CD14-positive monocyte (primary cell): ENCODE measurements at regions not wholly inside any gene's neighbourhood (a gene's known extent, or its start where the extent isn't known, plus 50 kb on each side); places are given as distances from the start of the nearest gene placed in this dataset.
A peak's percentile ranks its signal among the peaks of the same experiment; 100 is the strongest.

Experiments
- DNase-seq, 3 donors: peaks; one replicate each; pipeline ENCODE4 v3.0.0-alpha.2; 2011 to 2022
- H2AFZ ChIP-seq: 2 replicates; pipeline ENCODE4 v1.6.0; 2012; ENCODE audit warnings: mild to moderate bottlenecking, low read depth, low read length, inconsistent platforms; ENCODE audit not compliant: insufficient read depth, poor library complexity, severe bottlenecking
- H3K27ac ChIP-seq, 2 donors: 1 replicate in 1 of 2; 2 replicates in 1 of 2; pipeline ENCODE4 v1.5.1; 2012 to 2013; ENCODE audit warnings: low read length in 2 of 2, control low read depth in 1 of 2, inconsistent platforms in 1 of 2, low read depth in 1 of 2, mild to moderate bottlenecking in 1 of 2
- H3K27me3 ChIP-seq, 2 donors: one replicate each; pipeline versions ENCODE4 v1.6.0 to v1.6.1; 2011 to 2013; ENCODE audit warnings: low read length in 2 of 2; ENCODE audit not compliant: control insufficient read depth in 2 of 2, insufficient read depth in 2 of 2
- H3K36me3 ChIP-seq, 2 donors: replicated peaks in 1 of 2; 1 replicate in 1 of 2; 2 replicates in 1 of 2; pipeline versions ENCODE4 v1.5.1 to v1.6.1; 2012 to 2013; ENCODE audit warnings: low read length in 2 of 2, control low read depth in 1 of 2, inconsistent platforms in 1 of 2, mild to moderate bottlenecking in 1 of 2; ENCODE audit not compliant: insufficient read depth in 2 of 2, control insufficient read depth in 1 of 2
- H3K4me1 ChIP-seq, 2 donors: 1 replicate in 1 of 2; 2 replicates in 1 of 2; pipeline versions ENCODE4 v1.5.1 to v1.6.1; 2012 to 2013; ENCODE audit warnings: low read length in 2 of 2, control low read depth in 1 of 2, inconsistent platforms in 1 of 2, mild to moderate bottlenecking in 1 of 2, moderate library complexity in 1 of 2; ENCODE audit not compliant: insufficient read depth in 2 of 2, control insufficient read depth in 1 of 2
- H3K4me2 ChIP-seq: replicated peaks from 2 replicates; pipeline ENCODE3; 2012; ENCODE audit warnings: low read length, moderate library complexity, mild to moderate bottlenecking; ENCODE audit not compliant: poor library complexity, severe bottlenecking; ENCODE audit errors: extremely low read depth
- H3K4me3 ChIP-seq, 3 experiments: fragments of 200-600 bp in 1 of 3; sonication (generic) in 1 of 3; replicated peaks in 1 of 3; 1 replicate in 2 of 3; 2 replicates in 1 of 3; pipeline ENCODE4 v1.5.1; 2011 to 2013; ENCODE audit warnings: low read length in 3 of 3, mild to moderate bottlenecking in 3 of 3, control low read depth in 2 of 3, low read depth in 2 of 3, inconsistent platforms in 1 of 3, moderate library complexity in 1 of 3
- H3K79me2 ChIP-seq: 2 replicates; pipeline ENCODE4 v1.6.0; 2012; ENCODE audit warnings: mild to moderate bottlenecking, control low read depth, inconsistent platforms, low read length, moderate library complexity; ENCODE audit not compliant: insufficient read depth
- H3K9ac ChIP-seq: 2 replicates; pipeline ENCODE4 v1.6.0; 2017; ENCODE audit warnings: low read length, mild to moderate bottlenecking; ENCODE audit not compliant: insufficient read depth, poor library complexity, severe bottlenecking
- H3K9me3 ChIP-seq, 2 donors: replicated peaks in 1 of 2; 1 replicate in 1 of 2; 2 replicates in 1 of 2; pipeline versions ENCODE4 v1.5.1 to v1.6.1; 2012 to 2013; ENCODE audit warnings: low read length in 2 of 2, control low read depth in 1 of 2; ENCODE audit not compliant: control insufficient read depth in 1 of 2, insufficient read depth in 1 of 2
- H4K20me1 ChIP-seq: 2 replicates; pipeline ENCODE4 v1.6.0; 2012; ENCODE audit warnings: mild to moderate bottlenecking, low read length, control low read depth, moderate library complexity; ENCODE audit not compliant: insufficient read depth
- H3K27ac Mint-ChIP-seq, 7 donors: one replicate each; pipeline ENCODE4 v1.8.0; 2020; ENCODE audit warnings: mild to moderate bottlenecking in 7 of 7, mixed read lengths in 7 of 7, moderate library complexity in 6 of 7, inconsistent platforms in 2 of 7
- H3K27me3 Mint-ChIP-seq, 3 donors: one replicate each; pipeline ENCODE4 v1.8.0; 2021 to 2022; ENCODE audit warnings: low read depth in 3 of 3, mild to moderate bottlenecking in 3 of 3, mixed read lengths in 3 of 3, moderate library complexity in 3 of 3, inconsistent platforms in 1 of 3
- H3K36me3 Mint-ChIP-seq, 2 donors: one replicate each; pipeline ENCODE4 v1.8.0; 2020; ENCODE audit warnings: mixed read lengths in 2 of 2, inconsistent platforms in 1 of 2, mild to moderate bottlenecking in 1 of 2
- H3K4me1 Mint-ChIP-seq: one replicate; pipeline ENCODE4 v1.8.0; 2020; ENCODE audit warnings: mild to moderate bottlenecking, mixed read lengths
- H3K4me3 Mint-ChIP-seq, 2 donors: one replicate each; pipeline ENCODE4 v1.8.0; 2020; ENCODE audit warnings: mild to moderate bottlenecking in 2 of 2, mixed read lengths in 2 of 2, moderate library complexity in 1 of 2
- H3K9me3 Mint-ChIP-seq, 7 donors: one replicate each; pipeline ENCODE4 v1.8.0; 2020 to 2022; ENCODE audit warnings: mixed read lengths in 7 of 7, mild to moderate bottlenecking in 6 of 7, moderate library complexity in 6 of 7, inconsistent platforms in 2 of 7
- CTCF ChIP-seq: fragments of 200-600 bp; IDR thresholded peaks from one replicate; pipeline ENCODE4 v1.8.0; 2022; ENCODE audit warnings: antibody characterized with exemption, mild to moderate bottlenecking
- WGBS: methylation state at CpG from one replicate; pipeline ENCODE4 v1.1.5; 2013; ENCODE audit warnings: missing lambda C conversion rate; ENCODE audit not compliant: insufficient coverage; 5-methylcytosine and 5-hydroxymethylcytosine counted together
- intact Hi-C, 2 donors: fragments of 100-400 bp; cut with micrococcal nuclease; formaldehyde crosslinking; loops; one replicate each; pipeline versions ENCODE4 v1.15.0 to v1.15.1; 2023

DNA sequence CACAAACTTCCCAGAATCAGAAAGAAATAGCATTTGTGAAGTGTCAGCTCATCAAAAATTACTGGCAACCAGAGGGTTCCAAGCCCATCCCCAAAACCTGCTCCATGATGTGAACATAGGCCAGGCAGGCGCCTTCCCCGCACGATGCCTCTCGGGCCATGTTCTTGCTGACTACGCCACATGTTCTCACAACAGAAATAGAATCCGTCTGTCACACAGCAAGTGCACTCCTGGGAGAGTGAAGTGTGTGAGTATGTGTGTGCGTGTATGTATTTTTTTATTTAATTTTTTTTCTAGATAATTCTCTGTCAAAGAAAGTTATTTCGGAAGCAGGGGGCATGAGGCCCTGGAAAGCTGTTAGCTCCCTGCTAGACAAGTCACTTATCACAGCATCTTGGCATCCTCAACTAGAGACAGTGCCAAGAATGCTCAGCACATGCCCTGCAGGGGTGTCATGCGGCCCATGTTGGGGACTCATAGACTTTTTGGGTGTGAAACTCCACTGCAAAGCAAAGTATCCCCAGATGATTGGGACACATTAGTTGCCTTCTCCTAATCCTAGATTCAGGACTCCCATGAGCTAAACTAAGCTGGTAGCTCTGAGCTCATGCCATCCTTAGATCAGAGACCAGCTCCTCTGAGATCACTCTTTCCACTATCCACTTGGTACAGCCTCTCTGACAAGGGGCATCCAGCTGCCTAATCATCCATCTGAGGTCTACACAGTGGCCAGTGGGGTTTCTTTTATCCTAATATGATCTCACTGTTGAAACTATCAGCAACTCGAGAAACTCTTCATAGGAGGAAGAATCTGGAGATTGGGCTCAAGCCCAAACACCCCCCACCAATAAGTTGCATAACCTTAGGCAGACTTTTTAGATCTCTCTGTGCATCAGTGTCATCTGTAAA is 53.2 kb upstream of the CYRIA start:
- Mint-ChIP-seq H3K36me3 (no peaks in the 10 kb centered on the region), H3K27ac (peak overlapping the region in 1 of 7 donors; percentile 82), H3K4me1 (peaks cover 33% of the 10 kb centered on the region), H3K27me3 (peaks cover 0 to 3% (median 2%) of the 10 kb centered on the region in 3 donors), H3K4me3 (no peak overlapping the region), H3K9me3 (peaks cover 7 to 9% (median 7%) of the 10 kb centered on the region in 7 donors)
- no peaks in the 10 kb centered on the region for H3K36me3 ChIP-seq
- no peaks in the 10 kb centered on the region for H3K79me2 ChIP-seq
- WGBS: 100% methylated on average over 6 of the region's 10 CpGs
- H2AFZ ChIP-seq: no peak overlapping the region
- intact Hi-C loops: no loop called here
- no peak overlapping the region for H3K4me3 ChIP-seq
- H3K9me3 ChIP-seq: peaks cover 0 to 6% of the 10 kb centered on the region in 2 donors
- H3K27me3 ChIP-seq: no peaks in the 10 kb centered on the region
- H3K9ac ChIP-seq: no peak overlapping the region
- peaks cover 27 to 39% of the 10 kb centered on the region in 2 donors for H3K4me1 ChIP-seq
- no peak overlapping the region for H3K27ac ChIP-seq
- H3K4me2 ChIP-seq: no peak overlapping the region
- H4K20me1 ChIP-seq: no peaks in the 10 kb centered on the region
- DNase-seq: no peak
- no peak for TF ChIP-seq CTCF

DNA sequence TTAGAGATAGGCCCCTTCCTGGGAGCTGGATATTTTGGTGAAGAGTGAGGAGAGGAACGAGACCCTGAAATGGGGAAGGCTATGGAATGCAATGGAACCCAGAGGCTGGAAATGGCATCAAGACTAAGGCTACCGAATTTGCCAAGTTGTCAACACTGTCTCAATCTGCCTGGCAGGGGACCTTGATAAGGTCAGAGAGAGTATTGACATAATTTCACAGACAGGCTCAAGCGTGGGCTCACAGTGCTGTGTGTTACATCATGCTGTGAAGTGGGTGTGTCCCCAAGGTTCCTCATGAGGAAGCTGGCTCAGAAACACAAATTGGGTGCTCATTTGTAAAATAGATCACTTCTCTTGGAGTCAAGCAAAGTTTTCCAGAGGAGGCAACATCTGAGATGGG is 51.8 kb upstream of the CYRIA start:
- no peak overlapping the region for H2AFZ ChIP-seq
- peak overlapping the region in 1 of 2 donors; percentile 57 for H3K4me3 Mint-ChIP-seq

More for the DNA sequence above, 51.8 kb upstream of the CYRIA start:
- Histone ChIP-seq H3K36me3 (no peaks in the 10 kb centered on the region), H4K20me1 (no peaks in the 10 kb centered on the region), H3K4me1 (peaks cover 27 to 39% of the 10 kb centered on the region in 2 donors), H3K9ac (no peak overlapping the region), H3K27ac (peak overlapping the region in 1 of 2 donors; percentile 52), H3K79me2 (no peaks in the 10 kb centered on the region), H3K4me2 (peak overlapping the region; percentile 31), H3K4me3 (peak overlapping the region in 1 of 3 experiments; percentile 29), H3K27me3 (no peaks in the 10 kb centered on the region), H3K9me3 (peaks cover 0 to 6% of the 10 kb centered on the region in 2 donors)
- peak; percentile 78 to 81 (median 79) for DNase-seq
- Mint-ChIP-seq H3K36me3 (no peaks in the 10 kb centered on the region), H3K9me3 (peaks cover 7 to 9% (median 7%) of the 10 kb centered on the region in 7 donors), H3K27me3 (peaks cover 0 to 3% (median 2%) of the 10 kb centered on the region in 3 donors), H3K27ac (peak overlapping the region; percentile 66 to 90 (median 83)), H3K4me1 (peaks cover 33% of the 10 kb centered on the region)
- intact Hi-C loops: no loop called here
- TF ChIP-seq CTCF: no peak
- 41% methylated on average over 3 of the region's 3 CpGs for WGBS
